OCI-LY7 (cell line): ENCODE measurements at regions not wholly inside any gene's neighbourhood (a gene's known extent, or its start where the extent isn't known, plus 50 kb on each side); places are given as distances from the start of the nearest gene placed in this dataset.

ENCODE experiments used
- BruUV-seq: library from RNA; stranded (reverse); fragments of 400-500 nt; replicated peaks from 2 replicates; lab custom pipeline; 2021; lab: Mats Ljungman, UMichigan
- CTCF ChIA-PET: fragments of 300-600 bp; sonication (Branson Sonifier 250); formaldehyde crosslinking; loops from one replicate; lab custom pipeline; 2022; ENCODE audit warnings: antibody characterized with exemption; ENCODE audit not compliant: unreplicated experiment; lab: Charles Lee
- POLR2A ChIA-PET: fragments of 300-600 bp; sonication (Branson Sonifier 250); formaldehyde crosslinking; loops from one replicate; lab custom pipeline; 2022; ENCODE audit warnings: antibody characterized with exemption; lab: Charles Lee
- DNase-seq: peaks from one replicate; pipeline ENCODE4 v3.0.0-alpha.2; 2015; ENCODE audit warnings: low spot score
- H2AFZ ChIP-seq: fragments of 200-600 bp; sonication (generic), shearing (Covaris generic); 2 replicates; pipeline ENCODE4 v1.6.1; 2014; ENCODE audit warnings: mild to moderate bottlenecking, antibody characterized with exemption, low read length, moderate library complexity
- H3K27ac ChIP-seq: fragments of 200-600 bp; sonication (generic); 2 replicates; pipeline ENCODE4 v1.5.1; 2014; ENCODE audit warnings: mixed run types, low read depth, mild to moderate bottlenecking, moderate library complexity, low read length, inconsistent platforms; ENCODE audit not compliant: poor library complexity, severe bottlenecking
- H3K36me3 ChIP-seq: fragments of 200-600 bp; sonication (generic); 2 replicates; pipeline ENCODE4 v1.6.1; 2014; ENCODE audit warnings: mild to moderate bottlenecking, antibody characterized with exemption, low read length, moderate library complexity, mixed read lengths; ENCODE audit not compliant: insufficient read depth
- H3K4me1 ChIP-seq: fragments of 200-600 bp; sonication (generic); 2 replicates; pipeline ENCODE4 v1.5.1; 2014; ENCODE audit warnings: mild to moderate bottlenecking, low read length; ENCODE audit not compliant: insufficient read depth, poor library complexity, severe bottlenecking
- H3K4me2 ChIP-seq: fragments of 200-600 bp; sonication (generic); 2 replicates; pipeline ENCODE4 v1.6.1; 2014; ENCODE audit warnings: mild to moderate bottlenecking, low read length
- H3K4me3 ChIP-seq: fragments of 200-600 bp; sonication (generic); 2 replicates; pipeline ENCODE4 v1.5.1; 2014; ENCODE audit warnings: mild to moderate bottlenecking, low read depth, low read length; ENCODE audit not compliant: poor library complexity, severe bottlenecking
- H3K79me2 ChIP-seq: fragments of 200-600 bp; sonication (generic); 2 replicates; pipeline ENCODE4 v1.6.1; 2016; ENCODE audit warnings: low read depth, mild to moderate bottlenecking, low read length, moderate library complexity, mixed read lengths; ENCODE audit not compliant: insufficient read depth
- H3K9me2 ChIP-seq: fragments of 200-600 bp; sonication (generic); 2 replicates; pipeline ENCODE4 v1.6.1; 2016; ENCODE audit warnings: mild to moderate bottlenecking, low read length, mixed read lengths; ENCODE audit not compliant: insufficient read depth
- H3K9me3 ChIP-seq: fragments of 200-600 bp; sonication (generic); 2 replicates; pipeline ENCODE4 v1.6.1; 2014; ENCODE audit warnings: mild to moderate bottlenecking, mixed run types, low read length, mixed read lengths
- H4K20me1 ChIP-seq: fragments of 200-600 bp; sonication (generic); 2 replicates; pipeline ENCODE4 v1.6.1; 2014; ENCODE audit warnings: mild to moderate bottlenecking, antibody characterized with exemption, low read length, moderate library complexity, mixed read lengths; ENCODE audit not compliant: insufficient read depth
- EZH2phosphoT487 ChIP-seq: fragments of 200-600 bp; sonication (generic); IDR thresholded peaks from 2 replicates; pipeline ENCODE4 v1.6.1; 2018; ENCODE audit warnings: low read depth, borderline replicate concordance, mild to moderate bottlenecking, mixed run types, antibody characterized with exemption, low read length, moderate library complexity, mixed read lengths
- intact Hi-C: fragments of 100-400 bp; cut with micrococcal nuclease; formaldehyde crosslinking; loops from one replicate; pipeline ENCODE4 v1.10.0; 2022; ENCODE audit not compliant: unreplicated experiment
- TF ChIP-seq, protein P1 (sequence below): fragments of 200-600 bp; sonication (generic); conservative IDR thresholded peaks from 2 replicates; pipeline ENCODE4 v1.5.1; 2014; ENCODE audit warnings: mild to moderate bottlenecking, antibody characterized with exemption, low read length, moderate library complexity, mixed read lengths

DNA sequence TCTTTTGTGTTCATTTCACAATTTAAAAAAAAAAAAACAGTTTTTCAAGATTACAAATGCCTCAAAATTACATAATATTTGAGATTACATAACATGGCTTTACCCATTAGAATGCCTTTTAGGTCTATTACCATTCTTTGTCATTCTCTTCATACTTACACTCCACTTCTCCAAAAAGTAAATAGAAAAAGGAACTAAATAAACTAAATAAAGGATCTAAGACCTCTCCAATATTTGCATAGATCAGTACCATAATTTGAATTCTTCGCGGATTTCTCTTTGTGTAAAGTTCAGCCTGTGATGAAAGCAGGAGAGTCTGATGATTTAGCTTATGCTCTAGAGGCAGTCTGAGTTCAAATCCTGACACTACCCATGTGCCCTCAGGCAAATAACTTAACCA is 56.4 kb upstream of the C1GALT1 start:
- ChIA-PET CTCF (no interaction called here), POLR2A (interaction anchor here (1.1 kb wide), 1 partner anchor 11 kb away, joined by 3 read pairs; no protein-coding TSS in a partner anchor)
- no peaks in the 10 kb centered on the region for H3K9me2 ChIP-seq
- H4K20me1 ChIP-seq = no peaks in the 10 kb centered on the region
- no peaks in the 10 kb centered on the region for H3K36me3 ChIP-seq
- TF ChIP-seq, protein P1, sequence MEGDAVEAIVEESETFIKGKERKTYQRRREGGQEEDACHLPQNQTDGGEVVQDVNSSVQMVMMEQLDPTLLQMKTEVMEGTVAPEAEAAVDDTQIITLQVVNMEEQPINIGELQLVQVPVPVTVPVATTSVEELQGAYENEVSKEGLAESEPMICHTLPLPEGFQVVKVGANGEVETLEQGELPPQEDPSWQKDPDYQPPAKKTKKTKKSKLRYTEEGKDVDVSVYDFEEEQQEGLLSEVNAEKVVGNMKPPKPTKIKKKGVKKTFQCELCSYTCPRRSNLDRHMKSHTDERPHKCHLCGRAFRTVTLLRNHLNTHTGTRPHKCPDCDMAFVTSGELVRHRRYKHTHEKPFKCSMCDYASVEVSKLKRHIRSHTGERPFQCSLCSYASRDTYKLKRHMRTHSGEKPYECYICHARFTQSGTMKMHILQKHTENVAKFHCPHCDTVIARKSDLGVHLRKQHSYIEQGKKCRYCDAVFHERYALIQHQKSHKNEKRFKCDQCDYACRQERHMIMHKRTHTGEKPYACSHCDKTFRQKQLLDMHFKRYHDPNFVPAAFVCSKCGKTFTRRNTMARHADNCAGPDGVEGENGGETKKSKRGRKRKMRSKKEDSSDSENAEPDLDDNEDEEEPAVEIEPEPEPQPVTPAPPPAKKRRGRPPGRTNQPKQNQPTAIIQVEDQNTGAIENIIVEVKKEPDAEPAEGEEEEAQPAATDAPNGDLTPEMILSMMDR = no peak
- no peak for TF ChIP-seq EZH2phosphoT487
- H3K79me2 ChIP-seq = no peaks in the 10 kb centered on the region
- no peak overlapping the region for H3K27ac ChIP-seq
- no peak for DNase-seq
- intact Hi-C loops = no loop called here
- no peaks in the 10 kb centered on the region for H3K9me3 ChIP-seq
- H2AFZ ChIP-seq = no peak overlapping the region
- no peak overlapping the region for H3K4me2 ChIP-seq
- no peak overlapping the region for H3K4me3 ChIP-seq
- no TSS peak for BruUV-seq
- no peaks in the 10 kb centered on the region for H3K4me1 ChIP-seq

DNA sequence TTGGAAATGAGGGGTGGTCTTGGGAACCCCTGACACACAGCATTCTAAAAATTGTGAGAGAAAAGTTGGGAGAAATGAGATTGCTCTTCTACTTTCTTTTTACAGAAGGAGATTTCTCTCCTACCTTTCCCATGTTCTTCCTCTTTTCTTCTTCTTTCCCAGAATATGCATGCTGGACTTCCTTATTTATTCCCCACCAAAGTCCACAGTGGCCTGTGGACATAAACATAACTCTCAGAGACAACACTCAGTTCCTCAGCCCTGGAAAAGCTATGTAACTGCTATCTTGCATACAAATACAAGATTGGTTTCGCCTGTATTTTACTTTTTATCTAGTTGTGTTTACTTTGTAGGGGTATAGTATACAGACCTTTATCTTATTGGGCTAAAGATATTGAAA is 54.6 kb upstream of the C1GALT1 start:
- no peak for DNase-seq
- no TSS peak for BruUV-seq
- Histone ChIP-seq H3K27ac (no peak overlapping the region), H3K36me3 (no peaks in the 10 kb centered on the region), H3K4me2 (no peak overlapping the region), H3K4me3 (no peak overlapping the region), H3K79me2 (no peaks in the 10 kb centered on the region), H4K20me1 (no peaks in the 10 kb centered on the region), H3K4me1 (no peaks in the 10 kb centered on the region), H2AFZ (no peak overlapping the region), H3K9me2 (no peaks in the 10 kb centered on the region), H3K9me3 (no peaks in the 10 kb centered on the region)
- TF ChIP-seq, protein P1 = no peak
- no peak for TF ChIP-seq EZH2phosphoT487
- CTCF ChIA-PET = no interaction called here
- intact Hi-C loops = no loop called here
- POLR2A ChIA-PET = no interaction called here

DNA sequence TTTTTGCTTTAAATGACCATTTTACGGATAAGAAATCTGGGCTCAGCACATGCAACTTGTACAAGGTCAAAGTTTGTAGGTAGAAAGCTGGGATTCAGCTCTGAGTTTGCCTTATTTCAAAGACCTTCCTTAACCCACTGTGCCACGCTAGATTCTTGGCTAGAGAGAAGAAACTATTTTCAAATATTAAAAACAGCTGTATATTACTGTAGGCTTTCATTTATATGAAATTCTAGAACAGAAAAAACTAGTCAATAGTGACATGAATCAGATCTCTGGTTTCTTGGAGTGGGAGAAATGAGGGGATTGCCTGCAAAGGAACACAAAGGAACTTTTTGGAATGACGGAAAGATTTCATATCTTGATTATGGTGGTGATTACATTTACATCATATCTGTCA is 53.0 kb upstream of the C1GALT1 start:
- Histone ChIP-seq H3K27ac (no peak overlapping the region), H3K36me3 (no peaks in the 10 kb centered on the region), H3K9me3 (no peaks in the 10 kb centered on the region), H3K9me2 (no peaks in the 10 kb centered on the region), H2AFZ (no peak overlapping the region), H3K4me3 (no peak overlapping the region), H4K20me1 (no peaks in the 10 kb centered on the region), H3K79me2 (no peaks in the 10 kb centered on the region), H3K4me2 (no peak overlapping the region), H3K4me1 (no peaks in the 10 kb centered on the region)
- TF ChIP-seq EZH2phosphoT487 = no peak
- TF ChIP-seq, protein P1 = no peak
- ChIA-PET CTCF (no interaction called here), POLR2A (interaction anchor here (0.6 to 1.2 kb wide), 3 partner anchors 15 to 434 kb away, joined by 3 read pairs; no protein-coding TSS in a partner anchor)
- DNase-seq = no peak
- intact Hi-C loops = no loop called here
- no TSS peak for BruUV-seq
